K562 (cell line): ENCODE measurements at regions not wholly inside any gene's neighbourhood (a gene's known extent, or its start where the extent isn't known, plus 50 kb on each side); places are given as distances from the start of the nearest gene placed in this dataset.
A peak's percentile ranks its signal among the peaks of the same experiment; 100 is the strongest.

Experiments
- ATAC-seq: fragments of 200-7000 bp; cut with Tn5 transposase; 3 replicates; pipeline ENCODE4 v1.9.1; 2020; ENCODE audit warnings: moderate library complexity
- BruUV-seq: library from RNA; stranded (reverse); fragments of 400-500 nt; replicated peaks from 2 replicates; lab custom pipeline; 2021; lab: Mats Ljungman, UMichigan
- CTCF ChIA-PET: fragments of 300-600 bp; formaldehyde crosslinking; extraction: SDS; loops from one replicate; lab custom pipeline; 2021; ENCODE audit warnings: low intra/inter-chr PET ratio; lab: Yijun Ruan, JAX
- POLR2A ChIA-PET: fragments of 300-600, 350-650 bp; sonication (Branson Sonifier 250); formaldehyde crosslinking; extraction: SDS; loops from one replicate; lab custom pipeline; 2021; ENCODE audit warnings: antibody characterized with exemption, inconsistent platforms; lab: Yijun Ruan, JAX
- DNase-seq, 4 experiments: peaks; one replicate each; pipeline versions ENCODE4 v3.0.0 to v3.0.0-alpha.2; 2011 to 2018; ENCODE audit warnings: low spot score in 3 of 4, mixed read lengths in 3 of 4; ENCODE audit errors: extremely low read depth in 1 of 4
- FAIRE-seq: peaks from 2 replicates; lab custom pipeline; 2011; peaks lifted over from hg19 to GRCh38; lab: Jason Lieb, UNC
- H2AFZ ChIP-seq: 2 replicates; pipeline ENCODE4 v1.6.0; 2011; ENCODE audit warnings: low read depth, low read length, control low read depth, inconsistent platforms
- H3K27ac ChIP-seq: fragments of 200-600 bp; 3 replicates; pipeline ENCODE4 v1.8.0; 2011; ENCODE audit warnings: low read depth, mild to moderate bottlenecking, control low read depth, inconsistent platforms, low read length, moderate library complexity, mixed read lengths; ENCODE audit errors: extremely low read depth
- H3K27me3 ChIP-seq, 2 experiments: fragments of 300-600 bp in 1 of 2; 2 replicates in 1 of 2; 3 replicates in 1 of 2; pipeline versions ENCODE4 v1.6.0 to v1.8.0; 2011; ENCODE audit warnings: inconsistent platforms in 2 of 2, low read length in 2 of 2, mild to moderate bottlenecking in 1 of 2, mixed read lengths in 1 of 2, moderate library complexity in 1 of 2; ENCODE audit not compliant: control insufficient read depth in 2 of 2, insufficient read depth in 2 of 2
- H3K36me3 ChIP-seq: fragments of 300-600 bp; 3 replicates; pipeline ENCODE4 v1.8.0; 2011; ENCODE audit warnings: mild to moderate bottlenecking, low read length, inconsistent platforms; ENCODE audit not compliant: control insufficient read depth, insufficient read depth
- H3K4me1 ChIP-seq, 2 experiments: fragments of 200-600 bp in 1 of 2; replicated peaks in 1 of 2; 2 replicates in 1 of 2; 3 replicates in 1 of 2; pipeline versions ENCODE4 v1.5.1 to v1.8.0; 2011; ENCODE audit warnings: inconsistent platforms in 2 of 2, low read length in 2 of 2, mild to moderate bottlenecking in 1 of 2, mixed read lengths in 1 of 2, moderate library complexity in 1 of 2; ENCODE audit not compliant: control insufficient read depth in 2 of 2, insufficient read depth in 2 of 2
- H3K4me2 ChIP-seq: 2 replicates; pipeline ENCODE4 v1.6.1; 2011; ENCODE audit warnings: low read length, control low read depth, inconsistent platforms, mixed read lengths; ENCODE audit not compliant: insufficient read depth
- H3K4me3 ChIP-seq: fragments of 200-600 bp; sonication (generic), shearing (Covaris generic); 2 replicates; pipeline ENCODE4 v1.5.1; 2016; ENCODE audit warnings: control low read depth, inconsistent platforms
- H3K79me2 ChIP-seq: fragments of 200-600 bp; 3 replicates; pipeline ENCODE4 v1.8.0; 2011; ENCODE audit warnings: low read length, inconsistent platforms; ENCODE audit not compliant: control insufficient read depth, insufficient read depth
- H3K9ac ChIP-seq, 2 experiments: 2 replicates each; pipeline versions ENCODE4 v1.6.0 to v1.6.1; 2011; ENCODE audit warnings: low read depth in 2 of 2, low read length in 2 of 2, control low read depth in 1 of 2, inconsistent platforms in 1 of 2, mild to moderate bottlenecking in 1 of 2, mixed read lengths in 1 of 2; ENCODE audit not compliant: insufficient read depth in 1 of 2
- H3K9me1 ChIP-seq: one replicate; pipeline ENCODE4 v1.6.0; 2011; ENCODE audit warnings: inconsistent platforms, mild to moderate bottlenecking, low read length, moderate library complexity; ENCODE audit not compliant: control insufficient read depth, insufficient read depth
- H3K9me3 ChIP-seq: replicated peaks from 2 replicates; pipeline ENCODE4 v1.5.1; 2011; ENCODE audit warnings: low read depth, low read length, inconsistent platforms; ENCODE audit not compliant: control insufficient read depth, insufficient read depth
- H4K20me1 ChIP-seq: replicated peaks from 2 replicates; pipeline ENCODE4 v1.6.1; 2011; ENCODE audit warnings: low read length, inconsistent platforms, mixed read lengths; ENCODE audit not compliant: control insufficient read depth, insufficient read depth
- CAMTA2 ChIP-seq: fragments of 250-450 bp; sonication (Bioruptor Pico); conservative IDR thresholded peaks from 2 replicates; pipeline ENCODE4 v1.5.1; 2022
- CREM ChIP-seq: IDR thresholded peaks from 2 replicates; pipeline ENCODE4 v1.6.1; 2014; ENCODE audit warnings: antibody characterized with exemption, low read depth
- FOSL1 ChIP-seq: fragments of 200-800 bp; sonication (Bioruptor generic); conservative IDR thresholded peaks from 2 replicates; pipeline ENCODE4 v1.6.1; 2016; ENCODE audit warnings: missing genetic modification characterization, missing compliant biosample characterization
- NR1H2 ChIP-seq: sonication (generic); formaldehyde crosslinking; IDR thresholded peaks from 2 replicates; pipeline ENCODE4 v1.4.0; 2020; ENCODE audit warnings: mild to moderate bottlenecking, missing genetic modification reagents
- POLR2A ChIP-seq: fragments of 450-650 bp; conservative IDR thresholded peaks from 2 replicates; pipeline ENCODE4 v1.6.1; 2016
- POLR2B ChIP-seq: fragments of 450-650 bp; IDR thresholded peaks from 2 replicates; pipeline ENCODE4 v1.6.1; 2018; ENCODE audit warnings: low read depth; ENCODE audit not compliant: partially characterized antibody
- RFX1 ChIP-seq: fragments of 450-650 bp; IDR thresholded peaks from 2 replicates; pipeline ENCODE4 v1.6.1; 2016; ENCODE audit warnings: mild to moderate bottlenecking, moderate library complexity
- SETDB1 ChIP-seq: IDR thresholded peaks from one replicate; pipeline ENCODE4 v1.6.1; 2012; ENCODE audit warnings: low read length, control low read depth, inconsistent platforms
- TAL1 ChIP-seq: fragments of 450-650 bp; IDR thresholded peaks from 2 replicates; pipeline ENCODE4 v1.6.1; 2016; ENCODE audit warnings: mild to moderate bottlenecking
- ZSCAN32 ChIP-seq: fragments of 450-650 bp; formaldehyde crosslinking; IDR thresholded peaks from 2 replicates; pipeline ENCODE4 v1.4.0; 2020; ENCODE audit warnings: mild to moderate bottlenecking, moderate library complexity
- WGBS: fragments of 100-300 bp; shearing (Covaris generic); methylation state at CpG from one replicate; pipeline ENCODE4 v1.1.6; 2016; ENCODE audit warnings: low coverage, mixed read lengths; ENCODE audit not compliant: insufficient coverage; ENCODE audit errors: missing lambda C conversion rate; 5-methylcytosine and 5-hydroxymethylcytosine counted together
- in situ Hi-C: fragments of 300-500 bp; cut with MboI; formaldehyde crosslinking; loops from 4 replicates; pipeline ENCODE4 v1.15.0; 2018; ENCODE audit warnings: inconsistent platforms, mixed read lengths
- intact Hi-C: fragments of 100-400 bp; cut with micrococcal nuclease; formaldehyde crosslinking; loops from 2 replicates; pipeline ENCODE4 v1.14.2; 2022
- TF ChIP-seq, protein P1 (sequence below): sonication (generic); formaldehyde crosslinking; IDR thresholded peaks from 2 replicates; pipeline ENCODE4 v1.8.0; 2022; ENCODE audit warnings: mild to moderate bottlenecking, missing genetic modification reagents
- TF ChIP-seq, protein P2 (sequence below): fragments of 450-650 bp; IDR thresholded peaks from 2 replicates; pipeline ENCODE4 v1.6.1; 2018; ENCODE audit not compliant: partially characterized antibody

DNA sequence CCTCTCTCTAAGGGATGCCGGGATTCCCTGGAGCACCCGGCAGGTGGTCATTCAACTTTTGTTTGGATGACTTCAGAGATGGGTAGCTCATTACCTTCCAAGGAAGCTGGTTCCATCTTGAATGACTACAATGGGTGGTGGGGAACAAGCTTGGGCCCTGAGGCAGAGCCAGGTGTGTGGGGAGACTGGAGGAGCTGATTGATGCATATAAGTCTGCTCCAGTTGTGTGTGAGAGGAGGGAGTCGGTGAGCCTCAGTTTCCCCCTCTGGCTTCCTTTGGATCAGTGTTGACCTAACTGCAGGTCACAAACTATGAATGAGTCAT, 133.8 kb upstream of the ZBTB40 start:
- BruUV-seq = no TSS peak
- Histone ChIP-seq H3K79me2 (no peaks in the 10 kb centered on the region), H3K4me1 (peaks cover 0 to 5% of the 10 kb centered on the region in 2 experiments; a peak in 1 of 5 replicates), H3K9ac (no peak overlapping the region), H3K9me1 (no peaks in the 10 kb centered on the region), H3K27ac (no peak overlapping the region), H2AFZ (no peak overlapping the region), H4K20me1 (0 out of 2 replicates have a peak, but pooled peaks cover 4% of the 10 kb centered on the region), H3K36me3 (no peaks in the 10 kb centered on the region), H3K4me3 (no peak overlapping the region), H3K27me3 (peaks cover 69 to 91% of the 10 kb centered on the region in 2 experiments), H3K4me2 (no peak overlapping the region), H3K9me3 (no peaks in the 10 kb centered on the region)
- ChIA-PET POLR2A (no interaction called here), CTCF (no interaction called here)
- no peak for ATAC-seq
- in situ Hi-C loops = no loop called here
- FAIRE-seq = no peak
- TF ChIP-seq FOSL1 (tag) (no peak), CAMTA2 (CRISPR knock-in tag) (no peak)
- intact Hi-C loops = loop anchor here (5.0 kb wide), 1 partner anchor 186 kb away; no protein-coding TSS in a partner anchor
- peak in 1 of 4 experiments; percentile 4 for DNase-seq
- 4% methylated on average over 3 of the region's 3 CpGs for WGBS

DNA sequence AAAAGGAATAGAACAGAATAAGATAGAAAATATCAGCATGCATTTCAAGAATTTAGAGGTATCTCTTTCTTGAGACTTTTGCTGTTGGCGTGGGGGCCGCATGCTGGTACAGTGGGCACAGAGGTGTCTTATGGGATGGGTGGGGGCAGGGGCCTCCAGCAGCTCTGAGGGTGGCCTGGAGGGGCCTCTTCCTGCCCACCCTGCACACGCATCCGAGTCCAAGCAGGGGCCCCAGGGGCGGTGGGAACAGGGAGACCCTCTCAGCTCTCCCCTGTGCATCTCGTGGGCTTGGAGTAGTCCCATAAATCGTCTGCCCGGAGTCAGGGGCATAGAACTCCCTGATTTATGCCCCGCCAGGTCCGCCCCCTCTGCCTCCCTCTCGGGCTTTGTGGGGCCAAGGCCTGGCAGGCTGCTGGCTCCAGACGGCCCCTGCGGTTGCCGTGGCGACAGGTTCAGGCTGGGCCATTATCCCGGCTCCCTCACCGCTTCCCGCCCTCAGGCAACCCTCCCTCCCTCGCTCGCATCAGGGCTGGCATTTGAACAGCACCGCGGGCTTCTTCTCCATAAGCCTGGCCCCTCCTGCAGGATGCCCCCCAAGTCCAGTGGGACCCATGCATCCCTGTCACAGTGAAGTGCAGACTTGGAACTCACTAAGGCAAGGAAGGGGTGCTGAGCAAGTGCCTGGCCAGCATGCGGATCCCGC, 133.2 kb upstream of the ZBTB40 start:
- TF ChIP-seq, protein P1, sequence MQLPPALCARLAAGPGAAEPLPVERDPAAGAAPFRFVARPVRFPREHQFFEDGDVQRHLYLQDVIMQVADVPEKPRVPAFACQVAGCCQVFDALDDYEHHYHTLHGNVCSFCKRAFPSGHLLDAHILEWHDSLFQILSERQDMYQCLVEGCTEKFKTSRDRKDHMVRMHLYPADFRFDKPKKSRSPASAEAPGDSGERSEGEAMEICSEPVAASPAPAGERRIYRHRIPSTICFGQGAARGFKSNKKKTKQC (CRISPR knock-in tag) = no peak
- no peak for TF ChIP-seq SETDB1
- TF ChIP-seq, protein P2, sequence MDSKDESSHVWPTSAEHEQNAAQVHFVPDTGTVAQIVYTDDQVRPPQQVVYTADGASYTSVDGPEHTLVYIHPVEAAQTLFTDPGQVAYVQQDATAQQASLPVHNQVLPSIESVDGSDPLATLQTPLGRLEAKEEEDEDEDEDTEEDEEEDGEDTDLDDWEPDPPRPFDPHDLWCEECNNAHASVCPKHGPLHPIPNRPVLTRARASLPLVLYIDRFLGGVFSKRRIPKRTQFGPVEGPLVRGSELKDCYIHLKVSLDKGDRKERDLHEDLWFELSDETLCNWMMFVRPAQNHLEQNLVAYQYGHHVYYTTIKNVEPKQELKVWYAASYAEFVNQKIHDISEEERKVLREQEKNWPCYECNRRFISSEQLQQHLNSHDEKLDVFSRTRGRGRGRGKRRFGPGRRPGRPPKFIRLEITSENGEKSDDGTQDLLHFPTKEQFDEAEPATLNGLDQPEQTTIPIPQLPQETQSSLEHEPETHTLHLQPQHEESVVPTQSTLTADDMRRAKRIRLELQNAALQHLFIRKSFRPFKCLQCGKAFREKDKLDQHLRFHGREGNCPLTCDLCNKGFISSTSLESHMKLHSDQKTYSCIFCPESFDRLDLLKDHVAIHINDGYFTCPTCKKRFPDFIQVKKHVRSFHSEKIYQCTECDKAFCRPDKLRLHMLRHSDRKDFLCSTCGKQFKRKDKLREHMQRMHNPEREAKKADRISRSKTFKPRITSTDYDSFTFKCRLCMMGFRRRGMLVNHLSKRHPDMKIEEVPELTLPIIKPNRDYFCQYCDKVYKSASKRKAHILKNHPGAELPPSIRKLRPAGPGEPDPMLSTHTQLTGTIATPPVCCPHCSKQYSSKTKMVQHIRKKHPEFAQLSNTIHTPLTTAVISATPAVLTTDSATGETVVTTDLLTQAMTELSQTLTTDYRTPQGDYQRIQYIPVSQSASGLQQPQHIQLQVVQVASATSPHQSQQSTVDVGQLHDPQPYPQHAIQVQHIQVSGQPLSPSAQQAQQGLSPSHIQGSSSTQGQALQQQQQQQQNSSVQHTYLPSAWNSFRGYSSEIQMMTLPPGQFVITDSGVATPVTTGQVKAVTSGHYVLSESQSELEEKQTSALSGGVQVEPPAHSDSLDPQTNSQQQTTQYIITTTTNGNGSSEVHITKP = peak; percentile 12
- TF ChIP-seq ZSCAN32 (CRISPR knock-in tag) = no peak
- no peak for TF ChIP-seq POLR2B
- no peak for TF ChIP-seq NR1H2 (CRISPR knock-in tag)
- TF ChIP-seq TAL1 = no peak
- TF ChIP-seq CREM = no peak
- TF ChIP-seq RFX1 = peak; percentile 43; the same call in 1 of the 2 replicates
- no peak for TF ChIP-seq POLR2A
- CTCF ChIA-PET = no interaction called here

More for the DNA sequence above, 133.2 kb upstream of the ZBTB40 start:
- intact Hi-C loops = loop anchor here (5.0 kb wide), 1 partner anchor 186 kb away; no protein-coding TSS in a partner anchor
- Histone ChIP-seq H3K36me3 (no peaks in the 10 kb centered on the region), H3K27me3 (peaks cover 67 to 91% of the 10 kb centered on the region in 2 experiments), H3K4me1 (peaks cover 0 to 5% of the 10 kb centered on the region in 2 experiments; a peak in 1 of 5 replicates), H3K4me3 (no peak overlapping the region), H3K9me1 (no peaks in the 10 kb centered on the region), H3K27ac (no peak overlapping the region), H2AFZ (no peak overlapping the region), H3K79me2 (no peaks in the 10 kb centered on the region), H3K9me3 (no peaks in the 10 kb centered on the region), H3K9ac (no peak overlapping the region), H4K20me1 (0 out of 2 replicates have a peak, but pooled peaks cover 4% of the 10 kb centered on the region), H3K4me2 (no peak overlapping the region)
- POLR2A ChIA-PET = no interaction called here
- ATAC-seq (no peak), FAIRE-seq (no peak), DNase-seq (no peak)
- in situ Hi-C loops = no loop called here
- 7% methylated on average over 24 of the region's 24 CpGs for WGBS
- BruUV-seq = no TSS peak
